Right hindlimb (tissue), 1 donor: ENCODE measurements at regions not wholly inside any gene's neighbourhood (a gene's known extent, or its start where the extent isn't known, plus 50 kb on each side); places are given as distances from the start of the nearest gene placed in this dataset.
"Not testable (repeated sequence)": the region's sequence is repeated elsewhere in the genome, so short reads cannot be mapped to it uniquely, and the experiment has no call there.

Source experiments
- DNase-seq: peaks from one replicate; pipeline ENCODE4 v3.0.0-alpha.2; 2018

- DNase-seq = no peak
Measured at GRCh38 chr7:21330462-21331178, 97.3 kb upstream of the SP4 start.

- DNase-seq = no peak
Measured at GRCh38 chr7:21334906-21335305, 93.0 kb upstream of the SP4 start.

GRCh38 chr7:21336743-21337142 lies 91.1 kb upstream of the SP4 start:
- DNase-seq = no peak

- no peak for DNase-seq
Measured at GRCh38 chr7:21338728-21339164, 89.1 kb upstream of the SP4 start.

DNA sequence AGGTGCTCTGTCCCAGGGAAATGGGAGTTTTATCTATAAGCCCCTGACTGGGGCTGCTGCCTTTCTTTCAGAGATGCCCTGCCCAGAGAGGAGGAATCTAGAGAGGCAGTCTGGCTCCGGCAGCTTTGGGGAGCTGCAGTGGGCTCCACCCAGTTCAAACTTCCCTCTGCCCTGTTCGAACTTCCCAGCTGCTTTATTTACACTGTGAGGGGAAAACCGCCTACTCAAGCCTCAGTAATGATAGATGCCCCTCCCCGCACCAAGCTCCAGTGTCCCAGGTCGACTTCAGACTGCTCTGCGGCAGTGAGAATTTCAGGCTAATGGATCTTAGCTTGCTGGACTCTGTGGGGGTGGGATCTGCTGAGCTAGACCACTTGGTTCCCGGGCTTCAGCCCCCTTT lies 83.0 kb upstream of the SP4 start:
- not testable (repeated sequence) for DNase-seq

DNA sequence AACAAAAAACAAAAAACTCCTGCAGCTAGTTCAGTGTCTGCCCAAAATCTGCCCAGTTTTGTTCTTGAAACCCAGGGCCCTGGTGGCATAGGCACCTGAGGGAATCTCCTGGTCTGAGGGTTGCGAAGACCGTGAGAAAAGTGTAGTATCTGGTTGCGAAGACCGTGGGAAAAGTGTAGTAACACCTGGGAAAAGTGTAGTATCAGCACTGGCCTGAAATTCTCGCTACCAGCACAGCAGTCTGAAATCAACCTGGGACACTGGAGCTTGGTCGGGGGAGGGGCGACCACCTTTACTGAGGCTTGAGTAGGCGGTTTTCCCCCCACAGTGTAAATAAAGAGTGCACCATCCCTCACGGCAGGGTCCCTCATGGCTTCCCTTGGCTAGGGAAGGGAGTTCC lies 82.5 kb upstream of the SP4 start:
- DNase-seq = no peak

- DNase-seq = no peak
Measured at GRCh38 chr7:21346297-21346696, 81.6 kb upstream of the SP4 start.

- no peak for DNase-seq
Measured at GRCh38 chr7:21352540-21353387, 75.1 kb upstream of the SP4 start.

DNA sequence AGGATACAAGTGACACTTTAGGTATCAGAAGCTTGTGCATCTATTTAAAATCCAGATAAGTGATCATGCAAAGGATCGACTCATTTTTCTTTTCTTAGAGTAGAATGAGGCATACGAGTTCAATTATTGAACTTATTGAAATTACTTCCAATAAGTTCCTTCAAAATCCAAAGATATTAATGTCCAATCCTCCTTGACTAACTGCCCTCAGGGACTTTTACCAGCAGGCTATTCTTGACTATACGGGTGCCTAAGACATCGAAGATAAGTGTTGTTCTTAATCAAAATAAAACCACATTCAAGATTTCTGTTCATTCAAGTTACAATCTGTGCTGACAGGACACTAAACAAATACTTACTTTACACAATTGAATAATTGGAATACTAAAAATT lies 74.5 kb upstream of the SP4 start:
- DNase-seq = no peak

GRCh38 chr7:21354284-21354683 lies 73.6 kb upstream of the SP4 start:
- no peak for DNase-seq

DNA sequence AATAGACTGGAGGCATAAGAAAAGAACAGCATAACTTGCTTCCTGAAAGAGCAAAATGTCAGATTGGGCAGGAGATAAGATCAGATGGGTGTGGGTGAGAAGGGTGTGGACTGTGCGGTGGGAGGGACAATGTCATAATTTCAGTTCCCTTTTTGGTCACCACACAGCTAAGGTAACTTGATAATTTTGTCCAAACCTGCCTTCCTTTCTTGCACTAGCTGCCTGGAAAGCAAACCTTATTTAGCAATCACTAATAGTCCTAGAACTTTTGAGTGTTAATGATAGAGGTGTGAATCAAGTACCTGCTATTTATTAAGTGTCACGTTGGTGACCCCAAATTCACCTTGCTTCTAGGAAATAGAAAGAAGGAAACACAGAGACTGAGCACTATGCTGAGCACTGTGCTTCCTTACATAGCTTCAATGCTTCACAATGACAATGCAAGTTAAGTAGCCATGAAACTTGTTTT lies 72.4 kb upstream of the SP4 start:
- no peak for DNase-seq

GRCh38 chr7:21356616-21357015 lies 71.3 kb upstream of the SP4 start:
- DNase-seq = no peak

GRCh38 chr7:21357151-21358097 lies 70.5 kb upstream of the SP4 start:
- no peak for DNase-seq

DNA sequence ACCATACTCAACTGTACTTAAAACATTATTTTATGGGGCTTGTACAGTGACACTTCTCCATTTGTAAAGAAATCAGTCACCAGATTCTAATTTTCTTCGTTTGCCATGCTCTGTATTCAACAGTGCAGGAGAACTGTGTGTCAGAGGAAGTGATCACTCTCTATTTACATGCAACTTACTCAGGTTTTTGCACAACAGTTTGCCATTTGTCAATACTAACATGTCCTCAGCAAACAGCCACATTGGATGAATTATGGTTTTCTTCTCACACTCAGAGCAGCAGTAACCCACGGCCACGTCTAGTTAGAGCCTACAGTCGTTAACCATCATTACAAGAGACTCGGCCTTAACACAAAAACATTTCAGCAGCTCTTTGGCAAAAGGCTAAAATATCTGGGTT lies 69.2 kb upstream of the SP4 start:
- no peak for DNase-seq

GRCh38 chr7:21359163-21359562 lies 68.7 kb upstream of the SP4 start:
- no peak for DNase-seq

DNA sequence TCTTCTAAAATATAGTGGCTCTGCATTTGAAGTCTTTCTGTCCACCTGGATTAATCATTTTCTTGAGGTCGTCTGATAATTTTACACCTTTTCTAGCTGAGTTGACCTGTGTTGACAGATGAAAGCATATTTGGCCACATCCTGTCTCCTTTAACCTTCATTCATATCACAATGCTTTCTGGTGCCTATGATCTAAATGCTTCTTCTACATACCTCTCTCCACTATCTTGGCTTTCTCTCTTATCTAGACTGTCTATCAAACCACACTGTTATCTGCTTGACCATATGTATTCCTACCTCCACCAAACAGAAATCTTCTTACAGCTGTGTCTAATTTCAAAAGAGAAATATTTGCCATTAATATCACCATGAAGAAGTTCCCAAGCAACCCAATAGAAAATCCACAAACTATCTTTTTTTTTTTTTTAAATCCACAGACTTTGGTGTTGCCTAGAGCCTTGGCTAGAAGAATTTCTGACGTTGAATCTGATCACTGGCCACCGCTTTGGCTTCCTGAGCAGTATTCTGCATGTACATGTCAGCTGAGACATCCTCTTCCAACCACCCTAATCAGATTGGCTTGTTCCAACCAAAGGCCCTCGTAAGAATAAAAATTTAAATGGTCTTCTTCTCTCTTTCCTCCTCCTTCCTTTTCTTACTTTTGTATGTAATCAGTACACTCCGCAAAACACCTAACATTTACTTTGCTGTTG lies 66.3 kb upstream of the SP4 start:
- no peak for DNase-seq

DNA sequence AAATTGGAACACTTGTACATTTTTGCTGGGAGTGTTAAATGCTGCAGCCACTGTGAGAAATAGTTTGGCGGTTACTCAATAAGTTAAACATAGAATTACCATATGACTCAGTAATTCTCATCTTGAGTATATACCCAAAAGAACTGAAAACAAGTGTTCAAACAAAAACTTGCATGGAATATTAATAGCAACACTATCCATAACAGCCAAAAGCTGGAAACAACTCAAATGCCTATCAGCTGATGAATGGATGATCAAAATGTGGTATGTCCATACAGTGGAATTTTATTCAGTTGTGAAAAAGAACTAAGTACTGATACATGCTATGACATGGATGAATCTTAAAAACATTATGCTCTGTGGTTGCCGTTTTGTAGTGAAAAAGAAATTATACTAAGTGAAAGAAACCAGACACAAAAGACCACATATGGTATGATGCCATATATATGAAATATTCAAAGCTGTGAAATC lies 63.0 kb upstream of the SP4 start:
- no peak for DNase-seq

- DNase-seq = no peak
Measured at GRCh38 chr7:21365866-21366624, 61.8 kb upstream of the SP4 start.

- no peak for DNase-seq
Measured at GRCh38 chr7:21367081-21367480, 60.8 kb upstream of the SP4 start.

DNA sequence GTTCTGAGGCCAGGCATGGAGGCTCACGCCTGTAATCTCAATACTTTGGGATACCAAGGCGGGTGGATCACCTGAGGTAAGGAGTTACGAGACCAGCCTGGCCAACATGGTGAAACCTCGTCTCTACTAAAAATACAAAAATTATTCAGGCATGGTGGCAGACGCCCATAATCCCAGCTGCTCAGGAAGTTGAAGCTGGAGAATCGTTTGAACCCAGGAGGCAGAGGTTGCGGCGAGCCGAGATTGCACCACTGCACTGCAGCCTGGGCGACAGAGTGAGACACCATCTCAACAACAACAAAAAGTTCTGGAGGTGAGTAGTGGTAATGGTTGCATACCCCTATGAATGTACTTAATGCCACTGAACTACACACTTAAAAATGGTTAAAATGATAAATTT lies 60.3 kb upstream of the SP4 start:
- no peak for DNase-seq

- no peak for DNase-seq
Measured at GRCh38 chr7:21368317-21368716, 59.6 kb upstream of the SP4 start.
